Gastroesophageal sphincter (tissue), 4 donors: ENCODE measurements at regions not wholly inside any gene's neighbourhood (a gene's known extent, or its start where the extent isn't known, plus 50 kb on each side); places are given as distances from the start of the nearest gene placed in this dataset.

ENCODE experiments used
- ATAC-seq: fragments of 150-250 bp; one replicate; pipeline ENCODE4 v1.9.1; 2016; ENCODE audit warnings: mild to moderate bottlenecking, moderate library complexity
- H3K27ac ChIP-seq, 4 donors: fragments of 200-600 bp; sonication (generic) in 3 of 4; 1 replicate in 3 of 4; 2 replicates in 1 of 4; pipeline ENCODE4 v1.5.1; 2016 to 2019
- H3K27me3 ChIP-seq: fragments of 200-600 bp; sonication (generic); one replicate; pipeline ENCODE4 v1.5.1; 2019
- H3K36me3 ChIP-seq, 2 donors: fragments of 200-600 bp; sonication (generic); one replicate each; pipeline ENCODE4 v1.5.1; 2019; ENCODE audit warnings: control low read depth in 1 of 2
- H3K4me1 ChIP-seq, 3 donors: fragments of 200-600 bp; sonication (generic); 1 replicate in 2 of 3; 2 replicates in 1 of 3; pipeline ENCODE4 v1.5.1; 2016 to 2019; ENCODE audit warnings: control low read depth in 2 of 3
- H3K4me3 ChIP-seq, 2 donors: fragments of 200-600 bp; sonication (generic); one replicate each; pipeline ENCODE4 v1.5.1; 2019; ENCODE audit warnings: mild to moderate bottlenecking in 1 of 2, moderate library complexity in 1 of 2
- H3K9me3 ChIP-seq, 3 donors: fragments of 200-600 bp; sonication (generic); one replicate each; pipeline ENCODE4 v1.5.1; 2017 to 2019; ENCODE audit warnings: control low read depth in 2 of 3
- EP300 ChIP-seq: sonication (generic); formaldehyde crosslinking; IDR thresholded peaks from one replicate; pipeline ENCODE4 v1.6.1; 2017; ENCODE audit warnings: antibody characterized with exemption, mild to moderate bottlenecking
- POLR2A ChIP-seq, 2 donors: fragments of 450-650 bp; IDR thresholded peaks; one replicate each; pipeline ENCODE4 v1.6.1; 2017; ENCODE audit warnings: antibody characterized with exemption in 2 of 2, mild to moderate bottlenecking in 2 of 2, moderate library complexity in 1 of 2
- POLR2AphosphoS5 ChIP-seq: sonication (generic); formaldehyde crosslinking; IDR thresholded peaks from one replicate; pipeline ENCODE4 v1.6.1; 2017; ENCODE audit warnings: antibody characterized with exemption
- WGBS, 2 donors: methylation state at CpG; one replicate each; pipeline ENCODE4 v1.1.5; 2018; ENCODE audit warnings: low coverage in 1 of 2; 5-methylcytosine and 5-hydroxymethylcytosine counted together
- TF ChIP-seq, protein P1 (sequence below), 4 experiments: fragments of 200-600 bp in 2 of 4; fragments of 450-650 bp in 2 of 4; sonication (generic) in 1 of 4; IDR thresholded peaks; one replicate each; pipeline ENCODE4 v1.5.1; 2017 to 2019; ENCODE audit warnings: antibody characterized with exemption in 4 of 4, mild to moderate bottlenecking in 2 of 4, moderate library complexity in 2 of 4

DNA sequence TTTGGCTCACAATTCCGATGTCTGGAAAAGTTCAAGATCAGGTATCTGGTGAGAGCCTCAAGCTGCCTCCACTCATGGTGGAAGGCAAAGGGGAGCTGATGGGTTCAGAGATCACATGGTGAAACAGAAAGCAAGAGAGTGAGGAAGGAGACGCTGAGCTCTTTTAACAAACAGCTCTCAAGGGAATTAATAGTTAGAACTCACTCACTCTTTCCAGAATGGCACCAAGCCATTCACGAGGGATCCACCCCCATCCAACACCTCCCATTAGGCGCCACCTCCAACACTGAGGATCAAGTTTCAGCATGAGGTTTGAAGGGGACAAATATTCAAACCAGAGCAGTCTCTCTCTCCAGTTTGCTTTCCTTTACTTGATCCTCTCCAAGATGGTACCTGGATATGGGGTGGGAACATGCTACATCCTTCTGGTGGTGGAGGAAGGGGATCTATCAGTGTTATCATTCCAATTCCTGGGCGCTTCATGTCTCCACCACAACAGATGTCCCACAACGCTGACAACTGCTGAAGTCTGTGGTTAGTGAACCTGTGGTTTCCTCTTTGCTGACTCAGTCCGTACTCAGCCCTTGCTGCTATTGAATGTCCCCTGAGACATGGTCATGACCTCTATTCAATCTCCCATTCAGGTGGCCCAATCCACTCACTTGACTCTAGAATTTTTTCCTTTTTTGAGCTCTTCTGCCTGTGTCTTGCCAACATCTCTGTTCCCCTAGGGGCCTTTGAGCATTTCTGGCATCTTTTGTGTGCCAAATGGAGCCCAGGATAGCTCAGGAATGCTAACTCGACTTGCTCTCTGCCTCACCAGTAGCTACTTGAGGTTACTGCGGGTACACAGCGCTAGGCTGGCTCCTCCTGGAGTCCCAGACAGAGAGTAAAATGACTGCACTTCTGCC is 395.2 kb downstream of the MID1IP1 start:
- H3K4me1 ChIP-seq: no peaks in the 10 kb centered on the region
- H3K36me3 ChIP-seq: no peaks in the 10 kb centered on the region
- TF ChIP-seq, protein P1, sequence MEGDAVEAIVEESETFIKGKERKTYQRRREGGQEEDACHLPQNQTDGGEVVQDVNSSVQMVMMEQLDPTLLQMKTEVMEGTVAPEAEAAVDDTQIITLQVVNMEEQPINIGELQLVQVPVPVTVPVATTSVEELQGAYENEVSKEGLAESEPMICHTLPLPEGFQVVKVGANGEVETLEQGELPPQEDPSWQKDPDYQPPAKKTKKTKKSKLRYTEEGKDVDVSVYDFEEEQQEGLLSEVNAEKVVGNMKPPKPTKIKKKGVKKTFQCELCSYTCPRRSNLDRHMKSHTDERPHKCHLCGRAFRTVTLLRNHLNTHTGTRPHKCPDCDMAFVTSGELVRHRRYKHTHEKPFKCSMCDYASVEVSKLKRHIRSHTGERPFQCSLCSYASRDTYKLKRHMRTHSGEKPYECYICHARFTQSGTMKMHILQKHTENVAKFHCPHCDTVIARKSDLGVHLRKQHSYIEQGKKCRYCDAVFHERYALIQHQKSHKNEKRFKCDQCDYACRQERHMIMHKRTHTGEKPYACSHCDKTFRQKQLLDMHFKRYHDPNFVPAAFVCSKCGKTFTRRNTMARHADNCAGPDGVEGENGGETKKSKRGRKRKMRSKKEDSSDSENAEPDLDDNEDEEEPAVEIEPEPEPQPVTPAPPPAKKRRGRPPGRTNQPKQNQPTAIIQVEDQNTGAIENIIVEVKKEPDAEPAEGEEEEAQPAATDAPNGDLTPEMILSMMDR (IDR thresholded peaks at IDR 0.05): no peak
- TF ChIP-seq POLR2AphosphoS5 (no peak), POLR2A (IDR thresholded peaks at IDR 0.05) (no peak), EP300 (no peak)
- no peaks in the 10 kb centered on the region for H3K9me3 ChIP-seq
- ATAC-seq: no peak
- no peaks in the 10 kb centered on the region for H3K27me3 ChIP-seq
- WGBS, 2 donors: 20 to 52% methylated on average over 1 to 7 of the region's 10 CpGs
- no peak overlapping the region for H3K4me3 ChIP-seq
- no peak overlapping the region for H3K27ac ChIP-seq

DNA sequence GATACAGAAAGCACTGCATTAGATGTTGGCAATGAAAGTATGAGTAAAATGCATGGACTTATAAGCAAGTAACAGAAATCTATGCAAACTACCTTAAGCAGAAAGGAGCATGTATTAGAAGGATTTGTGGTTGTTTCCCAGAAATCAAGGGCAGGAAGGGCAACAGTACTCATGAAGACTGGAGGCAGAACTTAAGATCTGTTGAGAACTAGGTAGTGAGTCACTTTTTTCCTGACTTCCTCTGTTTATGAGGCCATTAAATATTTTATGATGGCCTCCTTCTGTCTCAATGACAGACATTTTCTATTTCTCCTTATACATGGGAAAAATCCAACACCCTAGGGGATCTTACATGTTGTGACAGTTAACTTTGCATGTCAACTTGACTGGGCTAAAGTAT is 398.2 kb downstream of the MID1IP1 start:
- no peaks in the 10 kb centered on the region for H3K4me1 ChIP-seq
- ATAC-seq: no peak
- TF ChIP-seq POLR2A (IDR thresholded peaks at IDR 0.05): no peak
- H3K27me3 ChIP-seq: no peaks in the 10 kb centered on the region
- no peaks in the 10 kb centered on the region for H3K9me3 ChIP-seq
- no peak overlapping the region for H3K27ac ChIP-seq
- no peak overlapping the region for H3K4me3 ChIP-seq
- no peaks in the 10 kb centered on the region for H3K36me3 ChIP-seq

GRCh38 chrX:39201305-39201990 is 400.2 kb downstream of the MID1IP1 start:
- ATAC-seq: no peak
- Histone ChIP-seq H3K27ac (no peak overlapping the region), H3K4me3 (no peak overlapping the region), H3K9me3 (no peaks in the 10 kb centered on the region), H3K36me3 (no peaks in the 10 kb centered on the region), H3K4me1 (no peaks in the 10 kb centered on the region), H3K27me3 (no peaks in the 10 kb centered on the region)
- TF ChIP-seq POLR2A (IDR thresholded peaks at IDR 0.05): no peak
- TF ChIP-seq POLR2AphosphoS5: no peak
- TF ChIP-seq, protein P1 (IDR thresholded peaks at IDR 0.05): no peak
- no peak for TF ChIP-seq EP300
- WGBS, 2 donors: 66 to 95% methylated on average over 3 of the region's 6 CpGs

DNA sequence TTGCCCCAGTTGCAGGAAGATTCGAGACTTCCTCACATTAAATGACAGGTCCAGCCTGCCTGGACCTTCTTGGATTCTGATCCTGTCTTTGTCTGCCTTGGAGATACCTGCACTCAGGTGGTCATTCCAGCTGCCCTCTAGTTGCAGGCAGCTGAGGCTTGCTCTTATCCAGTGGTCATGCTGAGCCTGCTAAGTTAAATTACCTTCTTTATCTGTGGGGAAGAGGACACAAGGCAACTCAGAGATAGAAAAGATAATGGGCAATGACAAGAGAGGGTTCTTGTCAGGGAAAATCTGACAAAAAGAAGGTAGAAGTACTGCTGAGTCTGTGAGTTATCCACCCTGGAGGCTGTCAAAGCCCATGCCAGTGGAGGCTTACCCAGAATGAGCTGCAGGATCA is 401.4 kb downstream of the MID1IP1 start:
- Histone ChIP-seq H3K27ac (no peak overlapping the region), H3K36me3 (no peaks in the 10 kb centered on the region), H3K4me3 (no peak overlapping the region), H3K27me3 (no peaks in the 10 kb centered on the region), H3K9me3 (no peaks in the 10 kb centered on the region), H3K4me1 (no peaks in the 10 kb centered on the region)
- ATAC-seq: no peak
- TF ChIP-seq, protein P1 (IDR thresholded peaks at IDR 0.05): no peak
- TF ChIP-seq POLR2A (IDR thresholded peaks at IDR 0.05) (no peak), EP300 (no peak), POLR2AphosphoS5 (no peak)
- WGBS, 2 donors: 71% methylated on average over 1 of the region's 1 CpG; no CpG with 5 or more reads in 1 of the 2 donors

GRCh38 chrX:39203427-39203826 is 402.2 kb downstream of the MID1IP1 start:
- H3K4me1 ChIP-seq: no peaks in the 10 kb centered on the region
- no peaks in the 10 kb centered on the region for H3K9me3 ChIP-seq
- no peak for TF ChIP-seq POLR2AphosphoS5
- TF ChIP-seq EP300: no peak
- TF ChIP-seq, protein P1 (IDR thresholded peaks at IDR 0.05): no peak
- no peak for TF ChIP-seq POLR2A (IDR thresholded peaks at IDR 0.05)
- no peak overlapping the region for H3K4me3 ChIP-seq
- ATAC-seq: no peak
- H3K36me3 ChIP-seq: no peaks in the 10 kb centered on the region
- WGBS, 2 donors: 83% methylated on average over 2 of the region's 3 CpGs; no CpG with 5 or more reads in 1 of the 2 donors
- no peak overlapping the region for H3K27ac ChIP-seq
- H3K27me3 ChIP-seq: no peaks in the 10 kb centered on the region
